ENCODE measurements at regions not wholly inside any gene's neighbourhood (a gene's known extent, or its start where the extent isn't known, plus 50 kb on each side); places are given as distances from the start of the nearest gene placed in this dataset.

DNA sequence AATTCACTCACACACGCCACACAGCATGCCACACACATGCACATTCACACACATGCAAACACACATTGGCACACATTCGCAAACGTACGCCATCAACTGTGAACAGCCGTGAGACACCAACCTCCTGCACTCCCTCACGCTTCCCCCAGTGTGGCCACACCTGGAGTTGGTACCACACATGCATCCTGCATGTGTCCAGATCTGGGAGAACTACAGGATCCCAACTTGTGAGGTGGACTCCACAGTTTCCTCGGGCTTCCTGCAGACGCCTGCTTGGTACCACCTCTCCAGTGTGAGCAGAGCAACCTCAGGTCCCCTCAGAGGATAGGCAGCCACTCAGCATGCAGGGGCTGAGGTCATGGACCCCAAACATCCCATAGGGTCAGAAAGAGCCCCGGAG is 239.0 kb downstream of the EIPR1 start:
- peaks cover 10% of the 10 kb centered on the region for H3K4me1 ChIP-seq
- H3K9me3 ChIP-seq = no peaks in the 10 kb centered on the region
- no peak overlapping the region for H3K27ac ChIP-seq
- intact Hi-C loops (cut with DNase I) = no loop called here
- TF ChIP-seq, protein P1, sequence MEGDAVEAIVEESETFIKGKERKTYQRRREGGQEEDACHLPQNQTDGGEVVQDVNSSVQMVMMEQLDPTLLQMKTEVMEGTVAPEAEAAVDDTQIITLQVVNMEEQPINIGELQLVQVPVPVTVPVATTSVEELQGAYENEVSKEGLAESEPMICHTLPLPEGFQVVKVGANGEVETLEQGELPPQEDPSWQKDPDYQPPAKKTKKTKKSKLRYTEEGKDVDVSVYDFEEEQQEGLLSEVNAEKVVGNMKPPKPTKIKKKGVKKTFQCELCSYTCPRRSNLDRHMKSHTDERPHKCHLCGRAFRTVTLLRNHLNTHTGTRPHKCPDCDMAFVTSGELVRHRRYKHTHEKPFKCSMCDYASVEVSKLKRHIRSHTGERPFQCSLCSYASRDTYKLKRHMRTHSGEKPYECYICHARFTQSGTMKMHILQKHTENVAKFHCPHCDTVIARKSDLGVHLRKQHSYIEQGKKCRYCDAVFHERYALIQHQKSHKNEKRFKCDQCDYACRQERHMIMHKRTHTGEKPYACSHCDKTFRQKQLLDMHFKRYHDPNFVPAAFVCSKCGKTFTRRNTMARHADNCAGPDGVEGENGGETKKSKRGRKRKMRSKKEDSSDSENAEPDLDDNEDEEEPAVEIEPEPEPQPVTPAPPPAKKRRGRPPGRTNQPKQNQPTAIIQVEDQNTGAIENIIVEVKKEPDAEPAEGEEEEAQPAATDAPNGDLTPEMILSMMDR (IDR thresholded peaks at IDR 0.05) = no peak
- no peak for TF ChIP-seq POLR2A (IDR thresholded peaks at IDR 0.05)
- no peak for DNase-seq
- no peaks in the 10 kb centered on the region for H3K36me3 ChIP-seq (replicated peaks in 1 of 2; ENCODE audit: insufficient read depth in 1 of 2, low read depth in 2 of 2)
- WGBS, 2 donors = 76 to 93% methylated on average over 9 of the region's 9 CpGs
- no peak overlapping the region for H3K4me3 ChIP-seq
- ATAC-seq = no peak
- no peaks in the 10 kb centered on the region for H3K27me3 ChIP-seq

DNA sequence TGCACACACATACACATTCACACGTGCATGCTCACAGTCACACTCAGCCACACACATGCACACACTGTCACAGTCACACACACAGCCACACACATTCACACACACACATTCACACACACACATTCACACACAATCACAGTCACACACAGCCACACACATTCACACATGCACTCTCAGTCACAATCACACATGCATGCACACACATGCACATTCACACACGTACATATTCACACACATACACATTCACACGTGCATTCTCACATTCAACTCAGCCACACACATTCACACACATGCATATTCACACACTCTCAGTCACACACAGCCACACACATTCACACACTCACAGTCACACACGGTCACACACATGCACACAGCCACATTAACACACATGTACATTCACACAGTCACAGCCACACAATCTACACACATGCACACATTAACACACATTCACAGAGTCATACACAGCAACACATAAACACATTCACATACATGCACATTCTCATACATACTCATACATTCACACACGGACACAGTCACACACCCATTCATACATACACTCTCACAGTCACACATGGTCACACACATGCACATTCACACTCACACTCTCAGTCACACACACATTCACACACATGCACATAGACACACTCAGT is 239.8 kb downstream of the EIPR1 start:
- Histone ChIP-seq H3K27ac (no peak overlapping the region), H3K36me3 (replicated peaks in 1 of 2; ENCODE audit: insufficient read depth in 1 of 2, low read depth in 2 of 2) (no peaks in the 10 kb centered on the region), H3K4me3 (no peak overlapping the region), H3K27me3 (no peaks in the 10 kb centered on the region), H3K9me3 (no peaks in the 10 kb centered on the region), H3K4me1 (peaks cover 2% of the 10 kb centered on the region)
- WGBS, 2 donors = 68 to 70% methylated on average over 5 of the region's 5 CpGs
- ATAC-seq (no peak), DNase-seq (no peak)
- intact Hi-C loops (cut with DNase I) = no loop called here
- no peak for TF ChIP-seq POLR2A (IDR thresholded peaks at IDR 0.05)
- TF ChIP-seq, protein P1 (IDR thresholded peaks at IDR 0.05) = peak in 1 of 7 experiments; percentile 3

DNA sequence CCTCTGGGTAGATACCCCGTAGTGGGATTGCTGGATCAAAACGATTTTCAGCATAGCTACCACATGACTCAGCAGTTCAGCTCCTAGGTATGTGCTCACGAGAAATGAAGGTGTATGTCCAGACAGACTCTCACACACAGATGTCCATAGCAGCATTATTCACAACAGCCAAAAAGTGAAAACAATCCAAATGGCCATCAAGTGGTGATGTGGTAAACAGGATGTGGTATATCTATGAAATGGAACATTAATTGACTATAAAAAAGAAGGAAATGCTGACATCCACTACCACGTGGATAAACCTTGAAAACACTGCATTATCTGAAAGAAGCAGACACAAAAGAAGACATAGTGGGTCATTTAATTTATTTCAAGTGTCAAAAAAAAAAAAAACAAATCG is 241.9 kb downstream of the EIPR1 start:
- no peak overlapping the region for H3K27ac ChIP-seq
- no peaks in the 10 kb centered on the region for H3K36me3 ChIP-seq (replicated peaks in 1 of 2; ENCODE audit: insufficient read depth in 1 of 2, low read depth in 2 of 2)
- no peaks in the 10 kb centered on the region for H3K4me1 ChIP-seq
- DNase-seq (no peak), ATAC-seq (no peak)
- TF ChIP-seq POLR2A (IDR thresholded peaks at IDR 0.05) = no peak
- TF ChIP-seq, protein P1 (IDR thresholded peaks at IDR 0.05) = no peak
- no peaks in the 10 kb centered on the region for H3K9me3 ChIP-seq
- H3K4me3 ChIP-seq = no peak overlapping the region
- intact Hi-C loops (cut with DNase I) = no loop called here
- 73 to 82% methylated on average over 5 of the region's 5 CpGs for WGBS, 2 donors
- H3K27me3 ChIP-seq = no peaks in the 10 kb centered on the region

DNA sequence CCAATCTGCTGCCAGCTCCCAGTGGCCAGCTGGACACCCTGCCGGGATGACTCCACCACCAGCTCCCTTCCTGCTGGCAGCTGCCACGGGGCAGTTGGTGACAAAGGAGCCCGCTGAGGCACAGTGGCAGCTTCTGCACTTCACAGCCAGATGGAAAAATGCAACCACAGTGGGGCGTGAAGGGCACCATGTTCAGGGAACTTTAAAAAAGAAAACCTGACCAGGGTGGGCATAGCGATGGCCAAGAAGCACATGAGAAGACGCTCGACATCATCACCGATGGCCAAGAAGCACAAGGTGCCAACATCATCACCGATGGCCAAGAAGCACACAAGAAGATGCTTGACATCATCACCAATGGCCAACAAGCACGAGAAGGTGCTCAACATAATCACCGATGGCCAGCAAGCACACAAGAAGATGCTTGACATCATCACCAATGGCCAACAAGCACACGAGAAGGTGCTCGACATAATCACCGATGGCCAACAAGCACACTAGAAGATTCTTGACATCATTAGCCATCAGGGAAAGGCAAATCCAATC is 243.5 kb downstream of the EIPR1 start:
- intact Hi-C loops (cut with DNase I) = no loop called here
- H3K27me3 ChIP-seq = no peaks in the 10 kb centered on the region
- TF ChIP-seq, protein P1 (IDR thresholded peaks at IDR 0.05) = no peak
- no peak for TF ChIP-seq POLR2A (IDR thresholded peaks at IDR 0.05)
- DNase-seq (no peak), ATAC-seq (no peak)
- 83 to 93% methylated on average over 12 to 14 of the region's 14 CpGs for WGBS, 2 donors
- no peaks in the 10 kb centered on the region for H3K4me1 ChIP-seq
- no peak overlapping the region for H3K27ac ChIP-seq
- H3K4me3 ChIP-seq = no peak overlapping the region
- no peaks in the 10 kb centered on the region for H3K9me3 ChIP-seq
- no peaks in the 10 kb centered on the region for H3K36me3 ChIP-seq (replicated peaks in 1 of 2; ENCODE audit: insufficient read depth in 1 of 2, low read depth in 2 of 2)

DNA sequence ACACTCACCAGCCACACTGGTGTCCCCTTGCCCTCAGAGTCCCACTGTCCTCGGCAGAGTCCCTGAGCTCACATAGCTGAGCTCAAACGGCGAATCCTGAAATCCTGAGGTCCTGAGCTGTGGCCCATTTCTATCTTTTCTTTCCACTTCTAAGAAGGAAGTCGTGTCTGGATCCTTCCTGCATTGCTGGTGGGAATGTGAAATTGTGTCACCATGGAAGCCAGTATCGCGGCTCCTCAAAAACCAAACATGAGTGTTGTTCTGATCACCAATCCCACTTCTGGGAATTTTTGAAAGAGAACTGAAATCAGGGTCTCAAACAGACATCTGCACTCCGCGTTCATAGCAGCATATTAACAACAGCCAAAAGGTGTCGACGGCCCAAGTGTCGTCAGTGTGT is 244.7 kb downstream of the EIPR1 start:
- H3K27me3 ChIP-seq = no peaks in the 10 kb centered on the region
- H3K9me3 ChIP-seq = no peaks in the 10 kb centered on the region
- no peak overlapping the region for H3K4me3 ChIP-seq
- TF ChIP-seq POLR2A (IDR thresholded peaks at IDR 0.05) = no peak
- TF ChIP-seq, protein P1 (IDR thresholded peaks at IDR 0.05) = no peak
- DNase-seq (no peak), ATAC-seq (no peak)
- no peaks in the 10 kb centered on the region for H3K4me1 ChIP-seq
- no peaks in the 10 kb centered on the region for H3K36me3 ChIP-seq (replicated peaks in 1 of 2; ENCODE audit: insufficient read depth in 1 of 2, low read depth in 2 of 2)
- intact Hi-C loops (cut with DNase I) = no loop called here
- H3K27ac ChIP-seq = no peak overlapping the region
- WGBS, 2 donors = 80 to 85% methylated on average over 11 of the region's 11 CpGs

All from body of pancreas (tissue), 4 donors.